Psoas muscle (tissue), 7 donors: ENCODE measurements at regions not wholly inside any gene's neighbourhood (a gene's known extent, or its start where the extent isn't known, plus 50 kb on each side); places are given as distances from the start of the nearest gene placed in this dataset.
"Not testable (repeated sequence)": the region's sequence is repeated elsewhere in the genome, so short reads cannot be mapped to it uniquely, and the experiment has no call there.

ENCODE experiments used
- ATAC-seq, 4 donors: fragments of 200-7000 bp; cut with Tn5 transposase; one replicate each; pipeline ENCODE4 v1.9.1; 2020; ENCODE audit warnings: moderate library complexity in 3 of 4, mild to moderate bottlenecking in 2 of 4
- DNase-seq, 2 donors: peaks; one replicate each; pipeline ENCODE4 v3.0.0-alpha.2; 2020
- H3K27ac ChIP-seq: fragments of 200-600 bp; one replicate; pipeline ENCODE4 v1.8.0; 2022
- H3K27me3 ChIP-seq, 3 donors: fragments of 200-600 bp in 1 of 3; one replicate each; pipeline versions ENCODE4 v1.6.1 to v1.8.0; 2013 to 2022; ENCODE audit warnings: low read length in 2 of 3, mild to moderate bottlenecking in 2 of 3, moderate library complexity in 1 of 3; ENCODE audit not compliant: insufficient read depth in 3 of 3
- H3K36me3 ChIP-seq, 2 donors: fragments of 200-600 bp in 1 of 2; one replicate each; pipeline versions ENCODE4 v1.6.1 to v1.8.0; 2013 to 2022; ENCODE audit warnings: low read depth in 1 of 2, mild to moderate bottlenecking in 1 of 2, moderate library complexity in 1 of 2; ENCODE audit not compliant: insufficient read depth in 1 of 2
- H3K4me1 ChIP-seq: fragments of 200-600 bp; one replicate; pipeline ENCODE4 v1.8.0; 2022
- H3K4me3 ChIP-seq: fragments of 200-600 bp; one replicate; pipeline ENCODE4 v1.8.0; 2022; ENCODE audit warnings: mild to moderate bottlenecking
- H3K9me3 ChIP-seq: fragments of 200-600 bp; one replicate; pipeline ENCODE4 v1.8.0; 2022
- CTCF ChIP-seq: fragments of 200-600 bp; IDR thresholded peaks from one replicate; pipeline ENCODE4 v1.8.0; 2022; ENCODE audit warnings: antibody characterized with exemption
- WGBS, 3 donors: extraction: QIAGEN DNeasy Blood & Tissue Kit; methylation state at CpG; one replicate each; pipeline versions ENCODE4 v1.1.6 to v1.1.7; 2013; 5-methylcytosine and 5-hydroxymethylcytosine counted together
- intact Hi-C, 2 donors: fragments of 100-400 bp; cut with DNase I; formaldehyde crosslinking; loops; one replicate each; pipeline versions ENCODE4 v1.11.0 to v1.14.2; 2022
- donor health status: healthy with polysubstance abuse.
- donor health status: DM: no; HTN: no; CAD: no; lungs with moderate emphysema.
- donor health status: Bipolar disorder and iron deficiency.
- donor health status: healthy.
- donor health status: DM: yes; HTN: yes; CAD: no.
- donor health status: DM: no; HTN: no; CAD: no.
- donor health status: DM: yes; HTN: yes; CAD: no.

DNA sequence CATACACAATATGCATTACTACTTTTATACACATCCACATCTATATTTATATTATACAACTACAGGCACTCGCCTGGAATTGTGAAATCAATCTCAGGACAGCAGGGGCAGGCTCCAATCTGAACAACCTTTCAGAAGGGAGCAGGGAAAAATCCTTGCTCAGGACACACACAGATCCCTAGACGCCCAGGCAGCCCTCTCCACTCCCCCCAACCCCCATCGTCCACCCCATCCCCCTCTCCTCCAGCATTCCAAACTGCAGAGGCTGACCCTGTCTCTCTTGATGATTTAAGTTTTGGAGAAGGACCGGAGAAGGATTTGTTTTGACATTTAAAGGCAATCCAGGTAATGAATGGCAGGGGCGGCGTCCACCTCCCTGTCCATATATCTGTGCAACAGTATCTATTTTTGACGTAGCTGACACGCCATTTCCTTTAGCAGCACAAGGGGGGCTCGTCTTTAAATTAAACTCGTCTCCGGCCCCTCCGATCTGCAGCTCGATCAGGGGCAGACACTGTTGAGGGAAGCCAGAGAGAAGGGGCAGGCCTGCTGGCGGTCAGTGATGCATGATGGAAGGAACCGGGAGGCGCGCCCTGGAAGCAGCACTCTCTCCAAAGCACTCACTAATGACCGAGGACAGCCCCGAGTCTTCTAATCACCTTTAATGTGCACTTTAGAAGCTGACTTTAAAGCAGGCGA, 95.0 kb upstream of the TBX5 start:
- Histone ChIP-seq H3K9me3 (no peaks in the 10 kb centered on the region), H3K27ac (no peak overlapping the region), H3K27me3 (peaks cover 3 to 38% (median 4%) of the 10 kb centered on the region in 3 donors), H3K36me3 (no peaks in the 10 kb centered on the region), H3K4me1 (no peaks in the 10 kb centered on the region), H3K4me3 (no peak overlapping the region)
- no peak for TF ChIP-seq CTCF
- intact Hi-C loops = no loop called here
- DNase-seq (no peak), ATAC-seq (no peak)
- 2 to 5% (median 4%) methylated on average over 20 of the region's 20 CpGs for WGBS, 3 donors

GRCh38 chr12:114500131-114500530, 94.2 kb upstream of the TBX5 start:
- intact Hi-C loops = no loop called here
- Histone ChIP-seq H3K36me3 (no peaks in the 10 kb centered on the region), H3K9me3 (no peaks in the 10 kb centered on the region), H3K27ac (no peak overlapping the region), H3K27me3 (peaks cover 2 to 36% (median 6%) of the 10 kb centered on the region in 3 donors), H3K4me1 (no peaks in the 10 kb centered on the region), H3K4me3 (no peak overlapping the region)
- WGBS, 3 donors = 33 to 40% (median 36%) methylated on average over 2 of the region's 2 CpGs
- no peak for TF ChIP-seq CTCF
- ATAC-seq (no peak), DNase-seq (no peak)

DNA sequence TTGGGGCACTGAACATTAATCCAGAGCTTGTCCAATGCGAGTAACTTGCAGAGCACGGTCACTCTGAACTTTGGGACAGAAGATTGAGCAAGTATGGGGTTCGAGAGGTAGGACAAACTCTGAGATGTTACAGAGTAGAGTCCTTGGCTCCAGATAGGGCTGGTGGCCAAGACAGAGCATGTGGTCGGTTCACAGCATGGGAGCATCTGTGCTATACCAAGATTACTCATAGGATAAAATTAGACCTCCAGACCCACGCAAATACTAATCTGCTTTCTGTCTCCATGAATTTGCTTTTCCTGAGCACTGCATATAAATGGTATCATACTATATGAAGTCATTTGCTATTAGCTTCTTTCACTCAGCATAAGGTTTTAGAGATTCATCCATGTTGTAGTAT, 93.4 kb upstream of the TBX5 start:
- peaks cover 2 to 36% (median 8%) of the 10 kb centered on the region in 3 donors for H3K27me3 ChIP-seq
- 53 to 63% (median 57%) methylated on average over 5 of the region's 5 CpGs for WGBS, 3 donors
- ATAC-seq = no peak

DNA sequence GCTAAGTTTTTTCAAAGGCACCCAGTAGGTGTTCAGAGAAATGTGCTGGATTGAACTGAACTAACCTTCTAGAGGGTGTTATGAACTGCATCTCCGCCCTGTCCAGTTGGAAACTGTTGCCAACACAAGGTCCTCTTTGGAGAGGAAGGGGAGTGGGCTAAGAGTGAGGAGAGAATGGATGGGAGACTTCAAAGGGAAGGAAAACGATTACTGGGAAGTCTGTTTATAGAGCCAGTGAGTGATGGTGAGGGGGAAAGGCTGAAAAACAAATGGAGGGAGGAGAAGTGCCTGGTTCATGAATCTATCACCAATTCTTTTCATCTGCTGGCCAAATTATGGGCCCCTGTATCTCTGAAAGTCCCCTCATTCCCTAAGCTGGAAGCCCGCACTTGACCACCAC, 86.0 kb upstream of the TBX5 start:
- no peaks in the 10 kb centered on the region for H3K9me3 ChIP-seq
- H3K4me1 ChIP-seq = no peaks in the 10 kb centered on the region
- H3K36me3 ChIP-seq = no peaks in the 10 kb centered on the region
- ATAC-seq (no peak), DNase-seq (no peak)
- intact Hi-C loops = no loop called here
- peaks cover 4 to 14% (median 5%) of the 10 kb centered on the region in 3 donors for H3K27me3 ChIP-seq
- no peak for TF ChIP-seq CTCF
- no peak overlapping the region for H3K27ac ChIP-seq
- WGBS, 3 donors = 39 to 50% (median 48%) methylated on average over 3 of the region's 3 CpGs
- no peak overlapping the region for H3K4me3 ChIP-seq

More for the DNA sequence above, 93.4 kb upstream of the TBX5 start:
- no peaks in the 10 kb centered on the region for H3K4me1 ChIP-seq
- no peaks in the 10 kb centered on the region for H3K36me3 ChIP-seq
- no peak for TF ChIP-seq CTCF
- no peak overlapping the region for H3K4me3 ChIP-seq
- H3K9me3 ChIP-seq = no peaks in the 10 kb centered on the region
- H3K27ac ChIP-seq = no peak overlapping the region
- intact Hi-C loops = no loop called here
- no peak for DNase-seq

GRCh38 chr12:114484822-114485459, 79.0 kb upstream of the TBX5 start:
- DNase-seq, H3K27ac ChIP-seq, intact Hi-C loops, H3K9me3 ChIP-seq, H3K36me3 ChIP-seq, ATAC-seq, H3K4me1 ChIP-seq, H3K4me3 ChIP-seq: not testable (repeated sequence)
- 91 to 93% (median 93%) methylated on average over 32 to 43 of the region's 45 CpGs for WGBS, 3 donors
- H3K27me3 ChIP-seq = peaks cover 0 to 35% (median 18%) of the 10 kb centered on the region in 3 donors
